HepG2 (cell line): ENCODE measurements at regions not wholly inside any gene's neighbourhood (a gene's known extent, or its start where the extent isn't known, plus 50 kb on each side); places are given as distances from the start of the nearest gene placed in this dataset.

ENCODE experiments used
- ATAC-seq: fragments of 200-7000 bp; cut with Tn5 transposase; 3 replicates; pipeline ENCODE4 v1.9.1; 2020; ENCODE audit warnings: mild to moderate bottlenecking, moderate library complexity
- BruUV-seq: library from RNA; stranded (reverse); fragments of 400-500 nt; replicated peaks from 2 replicates; lab custom pipeline; 2021; lab: Mats Ljungman, UMichigan
- CTCF ChIA-PET: fragments of 300-600 bp; formaldehyde crosslinking; extraction: SDS; loops from one replicate; lab custom pipeline; 2021; ENCODE audit warnings: low total read pairs, inconsistent platforms, low intra/inter-chr PET ratio; lab: Yijun Ruan, JAX
- POLR2A ChIA-PET: fragments of 350-600 bp; sonication (Branson Sonifier 250); formaldehyde crosslinking; loops from one replicate; lab custom pipeline; 2020; ENCODE audit warnings: antibody characterized with exemption, inconsistent platforms; lab: Yijun Ruan, JAX
- DNase-seq: peaks from one replicate; pipeline ENCODE4 v3.0.0-alpha.2; 2015; ENCODE audit warnings: low spot score
- FAIRE-seq: peaks from 3 replicates; lab custom pipeline; 2011; peaks lifted over from hg19 to GRCh38; lab: Jason Lieb, UNC
- H2AFZ ChIP-seq: one replicate; pipeline ENCODE4 v1.6.1; 2011; ENCODE audit warnings: low read length, inconsistent platforms
- H3K27ac ChIP-seq: fragments of 300-600 bp; 3 replicates; pipeline ENCODE4 v1.8.0; 2011; ENCODE audit warnings: mixed run types, mild to moderate bottlenecking, mixed read lengths, low read length, inconsistent platforms; ENCODE audit not compliant: insufficient read depth; ENCODE audit errors: extremely low read length
- H3K27me3 ChIP-seq, 2 experiments: fragments of 200-600 bp in 1 of 2; 2 replicates in 1 of 2; 3 replicates in 1 of 2; pipeline versions ENCODE4 v1.6.0 to v1.8.0; 2011; ENCODE audit warnings: low read length in 2 of 2, mild to moderate bottlenecking in 2 of 2, moderate library complexity in 2 of 2, inconsistent platforms in 1 of 2; ENCODE audit not compliant: insufficient read depth in 2 of 2, control insufficient read depth in 1 of 2
- H3K36me3 ChIP-seq, 2 experiments: fragments of 200-600 bp in 1 of 2; replicated peaks in 1 of 2; 2 replicates in 1 of 2; 3 replicates in 1 of 2; pipeline versions ENCODE4 v1.5.1 to v1.8.0; 2011; ENCODE audit warnings: low read length in 2 of 2, inconsistent platforms in 1 of 2; ENCODE audit not compliant: insufficient read depth in 2 of 2, control insufficient read depth in 1 of 2
- H3K4me1 ChIP-seq: 2 replicates; pipeline ENCODE4 v1.5.1; 2012; ENCODE audit warnings: low read length, inconsistent platforms; ENCODE audit not compliant: insufficient read depth
- H3K4me2 ChIP-seq: 2 replicates; pipeline ENCODE4 v1.6.0; 2011; ENCODE audit warnings: low read depth, low read length, inconsistent platforms
- H3K4me3 ChIP-seq, 3 experiments: fragments of 200-600 bp in 1 of 3; sonication (generic), shearing (Covaris generic) in 1 of 3; replicated peaks in 1 of 3; 2 replicates each; pipeline ENCODE4 v1.5.1; 2011 to 2016; ENCODE audit warnings: low read length in 3 of 3, inconsistent platforms in 2 of 3, low read depth in 2 of 3, mild to moderate bottlenecking in 2 of 3, control low read depth in 1 of 3, mixed read lengths in 1 of 3; ENCODE audit not compliant: insufficient read depth in 1 of 3
- H3K79me2 ChIP-seq: one replicate; pipeline ENCODE4 v1.6.1; 2011; ENCODE audit warnings: low read length, inconsistent platforms; ENCODE audit not compliant: insufficient read depth
- H3K9ac ChIP-seq: 2 replicates; pipeline ENCODE4 v1.6.0; 2011; ENCODE audit warnings: mild to moderate bottlenecking, low read depth, low read length, inconsistent platforms; ENCODE audit not compliant: insufficient read depth
- H3K9me3 ChIP-seq: 2 replicates; pipeline ENCODE4 v1.5.1; 2012; ENCODE audit warnings: mild to moderate bottlenecking, low read length
- H4K20me1 ChIP-seq: 2 replicates; pipeline ENCODE4 v1.6.0; 2011; ENCODE audit warnings: inconsistent platforms, mild to moderate bottlenecking, low read length, moderate library complexity; ENCODE audit not compliant: insufficient read depth
- ASH2L ChIP-seq: fragments of 300-600, 200-600 bp; sonication (generic); IDR thresholded peaks from 2 replicates; pipeline ENCODE4 v1.7.0; 2017; ENCODE audit warnings: low read depth, mild to moderate bottlenecking, moderate library complexity, mixed read lengths, low read length; ENCODE audit not compliant: insufficient read length
- ATF1 ChIP-seq: IDR thresholded peaks from 2 replicates; pipeline ENCODE4 v1.6.1; 2016; ENCODE audit warnings: mild to moderate bottlenecking, control low read depth
- CAMTA2 ChIP-seq: sonication (generic); formaldehyde crosslinking; IDR thresholded peaks from 2 replicates; pipeline ENCODE4 v1.4.0; 2020; ENCODE audit warnings: mild to moderate bottlenecking, missing genetic modification reagents, borderline replicate concordance
- CENPX ChIP-seq: sonication (generic); formaldehyde crosslinking; IDR thresholded peaks from 2 replicates; pipeline ENCODE4 v1.9.0; 2021; ENCODE audit warnings: mild to moderate bottlenecking, missing genetic modification reagents, moderate library complexity
- CHCHD3 ChIP-seq: sonication (generic); formaldehyde crosslinking; IDR thresholded peaks from 2 replicates; pipeline ENCODE4 v1.8.0; 2022; ENCODE audit warnings: mild to moderate bottlenecking, missing genetic modification reagents, moderate library complexity
- FOSL1 ChIP-seq: sonication (generic); formaldehyde crosslinking; IDR thresholded peaks from 2 replicates; pipeline ENCODE4 v1.9.0; 2021; ENCODE audit warnings: missing genetic modification reagents, borderline replicate concordance
- POLR2AphosphoS2 ChIP-seq: IDR thresholded peaks from 2 replicates; pipeline ENCODE4 v1.6.1; 2011; ENCODE audit warnings: low read depth, low read length, improper control_type of control experiment
- REPIN1 ChIP-seq: sonication (generic); formaldehyde crosslinking; IDR thresholded peaks from 2 replicates; pipeline ENCODE4 v1.8.0; 2022; ENCODE audit warnings: missing genetic modification reagents, low read depth, mild to moderate bottlenecking, borderline replicate concordance
- SATB2 ChIP-seq: sonication (generic); formaldehyde crosslinking; IDR thresholded peaks from 2 replicates; pipeline ENCODE4 v1.5.0; 2020; ENCODE audit warnings: missing genetic modification reagents
- SP140L ChIP-seq: sonication (generic); formaldehyde crosslinking; IDR thresholded peaks from 2 replicates; pipeline ENCODE4 v1.4.0; 2020; ENCODE audit warnings: missing genetic modification reagents, borderline replicate concordance
- SRY ChIP-seq: sonication (generic); formaldehyde crosslinking; IDR thresholded peaks from 2 replicates; pipeline ENCODE4 v1.8.0; 2022; ENCODE audit warnings: mild to moderate bottlenecking, missing genetic modification reagents
- THAP9 ChIP-seq: sonication (generic); formaldehyde crosslinking; IDR thresholded peaks from 2 replicates; pipeline ENCODE4; 2020; ENCODE audit warnings: missing genetic modification reagents, mild to moderate bottlenecking, borderline replicate concordance
- ZBTB26 ChIP-seq: IDR thresholded peaks from 2 replicates; pipeline ENCODE4 v1.6.1; 2016; ENCODE audit warnings: missing compliant biosample characterization, missing genetic modification reagents, borderline replicate concordance
- ZBTB49 ChIP-seq: sonication (generic); formaldehyde crosslinking; IDR thresholded peaks from 2 replicates; pipeline ENCODE4 v1.4.0; 2020; ENCODE audit warnings: missing genetic modification reagents, borderline replicate concordance
- ZNF317 ChIP-seq: sonication (generic); formaldehyde crosslinking; IDR thresholded peaks from 2 replicates; pipeline ENCODE4 v1.5.0; 2020; ENCODE audit warnings: mild to moderate bottlenecking, missing genetic modification reagents
- ZNF503 ChIP-seq: sonication (generic); formaldehyde crosslinking; IDR thresholded peaks from 2 replicates; pipeline ENCODE4 v1.4.0; 2020; ENCODE audit warnings: missing genetic modification reagents
- ZNF790 ChIP-seq: sonication (generic); formaldehyde crosslinking; IDR thresholded peaks from 2 replicates; pipeline ENCODE4 v1.8.0; 2022; ENCODE audit warnings: missing genetic modification reagents, mild to moderate bottlenecking, borderline replicate concordance
- ZSCAN9 ChIP-seq: IDR thresholded peaks from 2 replicates; pipeline ENCODE4 v1.6.1; 2016; ENCODE audit warnings: borderline replicate concordance
- WGBS: methylation state at CpG from one replicate; pipeline ENCODE4 v1.1.6; 2017; ENCODE audit warnings: low lambda C conversion rate; 5-methylcytosine and 5-hydroxymethylcytosine counted together
- in situ Hi-C: cut with HindIII; loops from 2 replicates; pipeline ENCODE4 v1.10.0; 2017; ENCODE audit warnings: low pct_unique_long_range_greater_than_20kb; ENCODE audit not compliant: extremely low pct_ligation_motif_present
- intact Hi-C: fragments of 100-400 bp; cut with micrococcal nuclease; formaldehyde crosslinking; loops from one replicate; pipeline ENCODE4 v1.10.0; 2022; ENCODE audit not compliant: unreplicated experiment

GRCh38 chr5:110812639-110813038 lies 73.8 kb downstream of the SLC25A46 start:
- no peaks in the 10 kb centered on the region for H4K20me1 ChIP-seq
- intact Hi-C loops = no loop called here
- no peak overlapping the region for H3K4me3 ChIP-seq
- no TSS peak for BruUV-seq
- H3K4me2 ChIP-seq = no peak overlapping the region
- no peak for FAIRE-seq
- H3K79me2 ChIP-seq = no peaks in the 10 kb centered on the region
- TF ChIP-seq CENPX (CRISPR knock-in tag) (no peak), SP140L (CRISPR knock-in tag) (no peak), ZBTB26 (CRISPR knock-in tag) (no peak), REPIN1 (CRISPR knock-in tag) (no peak), ASH2L (no peak), SATB2 (CRISPR knock-in tag) (no peak), ZBTB49 (no peak), POLR2AphosphoS2 (no peak), ZNF317 (CRISPR knock-in tag) (no peak), FOSL1 (CRISPR knock-in tag) (no peak), THAP9 (CRISPR knock-in tag) (no peak), ZNF790 (CRISPR knock-in tag) (no peak), ZSCAN9 (no peak), ATF1 (no peak), CHCHD3 (CRISPR knock-in tag) (no peak), CAMTA2 (no peak), SRY (CRISPR knock-in tag) (no peak), ZNF503 (CRISPR knock-in tag) (no peak)
- H2AFZ ChIP-seq = no peak overlapping the region
- no peaks in the 10 kb centered on the region for H3K36me3 ChIP-seq
- H3K9ac ChIP-seq = no peak overlapping the region
- in situ Hi-C loops = no loop called here
- no peak overlapping the region for H3K27ac ChIP-seq
- ChIA-PET POLR2A (no interaction called here), CTCF (no interaction called here)
- H3K27me3 ChIP-seq = no peaks in the 10 kb centered on the region
- WGBS = 2% methylated on average over 3 of the region's 3 CpGs
- H3K4me1 ChIP-seq = no peaks in the 10 kb centered on the region
- ATAC-seq = no peak
- H3K9me3 ChIP-seq = no peaks in the 10 kb centered on the region
- no peak for DNase-seq
